Endothelial cell (in vitro differentiated cells): ENCODE measurements at regions not wholly inside any gene's neighbourhood (a gene's known extent, or its start where the extent isn't known, plus 50 kb on each side); places are given as distances from the start of the nearest gene placed in this dataset.

Source experiments
- DNase-seq: peaks from one replicate; pipeline ENCODE4 v3.0.0; 2021; ENCODE audit warnings: low spot score
- H3K27ac Mint-ChIP-seq: one replicate; pipeline ENCODE4 v1.8.0; 2021; ENCODE audit warnings: mixed read lengths, inconsistent platforms; ENCODE audit not compliant: unreplicated experiment
- H3K27me3 Mint-ChIP-seq: one replicate; pipeline ENCODE4 v1.8.0; 2021; ENCODE audit warnings: mild to moderate bottlenecking, moderate library complexity, mixed read lengths, inconsistent platforms; ENCODE audit not compliant: unreplicated experiment
- H3K36me3 Mint-ChIP-seq: one replicate; pipeline ENCODE4 v1.8.0; 2021; ENCODE audit warnings: mild to moderate bottlenecking, low read depth, mixed read lengths, inconsistent platforms; ENCODE audit not compliant: unreplicated experiment
- H3K4me1 Mint-ChIP-seq: one replicate; pipeline ENCODE4 v1.8.0; 2021; ENCODE audit warnings: mild to moderate bottlenecking, mixed read lengths, inconsistent platforms; ENCODE audit not compliant: unreplicated experiment
- H3K4me3 Mint-ChIP-seq: one replicate; pipeline ENCODE4 v1.8.0; 2021; ENCODE audit warnings: mild to moderate bottlenecking, mixed read lengths, inconsistent platforms; ENCODE audit not compliant: unreplicated experiment
- H3K9me3 Mint-ChIP-seq: one replicate; pipeline ENCODE4 v1.8.0; 2021; ENCODE audit warnings: mixed read lengths, inconsistent platforms; ENCODE audit not compliant: unreplicated experiment
- CTCF ChIP-seq: fragments of 200-600 bp; sonication (generic); IDR thresholded peaks from one replicate; pipeline ENCODE4 v1.5.0; 2021; ENCODE audit warnings: antibody characterized with exemption; ENCODE audit not compliant: unreplicated experiment

- Mint-ChIP-seq H3K9me3 (no peaks in the 10 kb centered on the region), H3K27me3 (no peaks in the 10 kb centered on the region), H3K36me3 (no peaks in the 10 kb centered on the region), H3K27ac (no peak overlapping the region), H3K4me3 (no peak overlapping the region), H3K4me1 (peaks cover 4% of the 10 kb centered on the region)
- no peak for DNase-seq
- TF ChIP-seq CTCF, result no peak
Observed at GRCh38 chr3:177571944-177572315, 374.6 kb upstream of the TBL1XR1 start.

GRCh38 chr3:177574222-177574856 is 377.1 kb upstream of the TBL1XR1 start:
- Mint-ChIP-seq H3K27ac (no peak overlapping the region), H3K4me3 (no peak overlapping the region)

GRCh38 chr3:177576746-177577145 is 379.5 kb upstream of the TBL1XR1 start:
- Mint-ChIP-seq H3K4me1 (peaks cover 10% of the 10 kb centered on the region), H3K36me3 (no peaks in the 10 kb centered on the region), H3K27ac (no peak overlapping the region), H3K9me3 (no peaks in the 10 kb centered on the region), H3K27me3 (no peaks in the 10 kb centered on the region), H3K4me3 (no peak overlapping the region)
- no peak for TF ChIP-seq CTCF
- no peak for DNase-seq

More at GRCh38 chr3:177574222-177574856, 377.1 kb upstream of the TBL1XR1 start:
- Mint-ChIP-seq H3K36me3 (no peaks in the 10 kb centered on the region), H3K4me1 (peaks cover 4% of the 10 kb centered on the region), H3K27me3 (no peaks in the 10 kb centered on the region), H3K9me3 (no peaks in the 10 kb centered on the region)
- no peak for TF ChIP-seq CTCF
- DNase-seq, result no peak

GRCh38 chr3:177578488-177578887 is 381.2 kb upstream of the TBL1XR1 start:
- Mint-ChIP-seq H3K27ac (no peak overlapping the region), H3K27me3 (no peaks in the 10 kb centered on the region), H3K4me1 (peaks cover 10% of the 10 kb centered on the region), H3K36me3 (no peaks in the 10 kb centered on the region), H3K9me3 (no peaks in the 10 kb centered on the region), H3K4me3 (no peak overlapping the region)
- no peak for TF ChIP-seq CTCF
- no peak for DNase-seq

- Mint-ChIP-seq H3K4me3 (no peak overlapping the region), H3K9me3 (no peaks in the 10 kb centered on the region), H3K36me3 (no peaks in the 10 kb centered on the region), H3K4me1 (peaks cover 7% of the 10 kb centered on the region), H3K27ac (no peak overlapping the region), H3K27me3 (no peaks in the 10 kb centered on the region)
- no peak for TF ChIP-seq CTCF
- no peak for DNase-seq
Observed at GRCh38 chr3:177579419-177579818, 382.1 kb upstream of the TBL1XR1 start.
